SU-DHL-6 (cell line): ENCODE measurements at regions not wholly inside any gene's neighbourhood (a gene's known extent, or its start where the extent isn't known, plus 50 kb on each side); places are given as distances from the start of the nearest gene placed in this dataset.

Source experiments
- H2AFZ ChIP-seq: fragments of 200-600 bp; sonication (generic); 2 replicates; pipeline ENCODE4 v1.6.1; 2014; ENCODE audit warnings: low read depth, mild to moderate bottlenecking, moderate library complexity, mixed read lengths, antibody characterized with exemption, low read length; ENCODE audit not compliant: severe bottlenecking
- H3F3A ChIP-seq: fragments of 200-600 bp; shearing (Covaris generic); 2 replicates; pipeline ENCODE4 v1.6.0; 2016; ENCODE audit warnings: antibody characterized with exemption, mild to moderate bottlenecking; ENCODE audit not compliant: insufficient read depth
- H3K27ac ChIP-seq: fragments of 200-600 bp; sonication (generic); 2 replicates; pipeline ENCODE4 v1.5.1; 2016; ENCODE audit warnings: low read depth, mild to moderate bottlenecking, low read length, moderate library complexity, mixed read lengths
- H3K27me3 ChIP-seq: fragments of 200-600 bp; sonication (generic), shearing (Covaris generic); 2 replicates; pipeline ENCODE4 v1.6.0; 2014; ENCODE audit warnings: mild to moderate bottlenecking, low read length
- H3K36me3 ChIP-seq: fragments of 200-600 bp; sonication (generic); 2 replicates; pipeline ENCODE4 v1.6.1; 2014; ENCODE audit warnings: mild to moderate bottlenecking, low read length, mixed read lengths
- H3K4me2 ChIP-seq: fragments of 300-600, 200-600 bp; shearing (Covaris generic), sonication (generic); 2 replicates; pipeline ENCODE4 v1.6.0; 2014; ENCODE audit warnings: low read length, low read depth, mild to moderate bottlenecking; ENCODE audit not compliant: poor library complexity, severe bottlenecking
- H3K4me3 ChIP-seq: fragments of 200-600 bp; sonication (generic); 2 replicates; pipeline ENCODE4 v1.5.1; 2014; ENCODE audit warnings: antibody characterized with exemption, low read length, mild to moderate bottlenecking, mixed read lengths; ENCODE audit not compliant: insufficient read depth, poor library complexity, severe bottlenecking
- H3K79me2 ChIP-seq: fragments of 200-600 bp; sonication (generic); 2 replicates; pipeline ENCODE4 v1.6.1; 2014; ENCODE audit warnings: mild to moderate bottlenecking, low read length, moderate library complexity; ENCODE audit not compliant: insufficient read depth
- H3K9ac ChIP-seq: fragments of 200-600 bp; sonication (generic); 2 replicates; pipeline ENCODE4 v1.7.0; 2014; ENCODE audit warnings: mild to moderate bottlenecking, low read length
- H3K9me2 ChIP-seq: fragments of 200-600 bp; sonication (generic); replicated peaks from 2 replicates; pipeline ENCODE4 v1.6.1; 2014; ENCODE audit warnings: low read length; ENCODE audit not compliant: insufficient read depth
- H3K9me3 ChIP-seq: fragments of 200-600 bp; sonication (generic); 2 replicates; pipeline ENCODE4 v1.6.1; 2014; ENCODE audit warnings: low read length, mixed read lengths; ENCODE audit not compliant: insufficient read depth
- H4K20me1 ChIP-seq: fragments of 200-600 bp; sonication (generic); 2 replicates; pipeline ENCODE4 v1.6.1; 2014; ENCODE audit warnings: low read depth, mild to moderate bottlenecking, antibody characterized with exemption, low read length, moderate library complexity, mixed read lengths
- EZH2phosphoT487 ChIP-seq: fragments of 200-600 bp; sonication (generic), shearing (Covaris generic); conservative IDR thresholded peaks from 2 replicates; pipeline ENCODE4 v1.6.1; 2018; ENCODE audit warnings: mild to moderate bottlenecking, antibody characterized with exemption, low read length, moderate library complexity, mixed read lengths
- TF ChIP-seq, protein P1 (sequence below): fragments of 200-600 bp; sonication (generic); IDR thresholded peaks from one replicate; pipeline ENCODE4 v1.5.1; 2017; ENCODE audit warnings: antibody characterized with exemption, mild to moderate bottlenecking, low read length, moderate library complexity; ENCODE audit not compliant: insufficient read depth, poor library complexity, severe bottlenecking

DNA sequence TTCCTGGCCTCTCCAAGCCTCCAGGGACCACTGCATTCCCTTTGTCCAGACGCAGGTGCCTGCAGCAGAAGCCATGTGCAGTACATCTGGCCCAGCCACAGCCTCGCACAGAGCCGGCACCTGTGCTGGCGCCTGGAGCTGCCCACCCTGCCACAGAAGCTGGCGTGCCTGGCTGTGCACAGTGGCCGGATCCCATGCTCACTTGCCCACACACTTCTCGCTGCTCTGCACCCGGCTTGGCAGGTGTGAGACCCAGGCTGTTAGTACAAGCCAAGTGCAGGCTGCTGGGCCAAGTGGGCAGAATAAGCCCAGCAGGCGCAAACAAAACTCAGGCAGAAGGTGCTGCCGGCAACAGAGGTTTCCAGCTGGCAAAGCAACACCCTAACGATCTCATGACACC is 124.5 kb upstream of the CCDC150 start:
- no peaks in the 10 kb centered on the region for H3F3A ChIP-seq
- H3K36me3 ChIP-seq, result no peaks in the 10 kb centered on the region
- no peak overlapping the region for H3K27ac ChIP-seq
- H3K9ac ChIP-seq, result no peak overlapping the region
- no peaks in the 10 kb centered on the region for H3K9me2 ChIP-seq
- no peaks in the 10 kb centered on the region for H4K20me1 ChIP-seq
- no peak overlapping the region for H3K4me3 ChIP-seq
- TF ChIP-seq EZH2phosphoT487, result no peak
- TF ChIP-seq, protein P1, sequence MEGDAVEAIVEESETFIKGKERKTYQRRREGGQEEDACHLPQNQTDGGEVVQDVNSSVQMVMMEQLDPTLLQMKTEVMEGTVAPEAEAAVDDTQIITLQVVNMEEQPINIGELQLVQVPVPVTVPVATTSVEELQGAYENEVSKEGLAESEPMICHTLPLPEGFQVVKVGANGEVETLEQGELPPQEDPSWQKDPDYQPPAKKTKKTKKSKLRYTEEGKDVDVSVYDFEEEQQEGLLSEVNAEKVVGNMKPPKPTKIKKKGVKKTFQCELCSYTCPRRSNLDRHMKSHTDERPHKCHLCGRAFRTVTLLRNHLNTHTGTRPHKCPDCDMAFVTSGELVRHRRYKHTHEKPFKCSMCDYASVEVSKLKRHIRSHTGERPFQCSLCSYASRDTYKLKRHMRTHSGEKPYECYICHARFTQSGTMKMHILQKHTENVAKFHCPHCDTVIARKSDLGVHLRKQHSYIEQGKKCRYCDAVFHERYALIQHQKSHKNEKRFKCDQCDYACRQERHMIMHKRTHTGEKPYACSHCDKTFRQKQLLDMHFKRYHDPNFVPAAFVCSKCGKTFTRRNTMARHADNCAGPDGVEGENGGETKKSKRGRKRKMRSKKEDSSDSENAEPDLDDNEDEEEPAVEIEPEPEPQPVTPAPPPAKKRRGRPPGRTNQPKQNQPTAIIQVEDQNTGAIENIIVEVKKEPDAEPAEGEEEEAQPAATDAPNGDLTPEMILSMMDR, result no peak
- no peak overlapping the region for H3K4me2 ChIP-seq
- H2AFZ ChIP-seq, result no peak overlapping the region
- H3K9me3 ChIP-seq, result no peaks in the 10 kb centered on the region
- no peaks in the 10 kb centered on the region for H3K79me2 ChIP-seq
- no peaks in the 10 kb centered on the region for H3K27me3 ChIP-seq

DNA sequence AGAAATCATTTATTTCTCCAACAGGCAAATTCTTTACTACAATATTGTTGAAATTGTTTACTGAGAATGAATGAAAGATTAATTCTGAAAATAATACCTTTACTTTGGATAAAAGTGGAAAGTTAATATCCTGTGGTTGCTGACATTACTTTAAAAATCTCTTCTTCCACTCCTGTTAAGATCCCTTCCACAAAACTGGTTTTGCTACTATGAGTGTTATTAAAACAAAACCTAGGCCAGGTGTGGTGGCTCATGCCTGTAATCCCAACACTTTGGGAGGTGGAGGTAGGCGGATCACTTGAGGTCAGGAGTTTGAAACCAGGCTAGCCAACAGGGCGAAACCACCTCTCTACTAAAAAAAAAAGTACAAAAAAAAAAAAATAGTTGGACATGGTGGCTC is 123.9 kb upstream of the CCDC150 start:
- TF ChIP-seq, protein P1, result no peak
- TF ChIP-seq EZH2phosphoT487, result no peak
- Histone ChIP-seq H3K36me3 (no peaks in the 10 kb centered on the region), H3F3A (no peaks in the 10 kb centered on the region), H3K27ac (no peak overlapping the region), H2AFZ (no peak overlapping the region), H3K27me3 (no peaks in the 10 kb centered on the region), H4K20me1 (no peaks in the 10 kb centered on the region), H3K79me2 (no peaks in the 10 kb centered on the region), H3K4me2 (no peak overlapping the region), H3K4me3 (no peak overlapping the region), H3K9me3 (no peaks in the 10 kb centered on the region), H3K9me2 (no peaks in the 10 kb centered on the region), H3K9ac (no peak overlapping the region)

DNA sequence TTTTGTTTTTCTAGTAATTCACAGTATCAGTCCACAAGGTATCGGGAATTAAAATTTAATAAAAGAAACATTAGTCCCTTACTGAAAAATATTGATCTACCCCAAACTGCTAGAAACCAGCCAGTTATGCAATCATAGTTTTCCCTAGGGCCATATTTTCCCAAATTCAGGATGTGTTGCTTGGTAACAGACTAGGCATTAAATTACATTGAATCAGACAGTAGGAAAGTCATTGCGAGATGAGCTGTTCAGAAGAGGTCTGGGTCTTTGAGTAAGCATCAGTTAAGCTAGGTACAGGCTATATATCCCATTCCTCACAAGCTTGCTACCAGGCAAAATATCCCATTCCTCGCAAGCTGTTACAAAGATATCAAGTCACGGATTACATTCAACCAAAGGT is 123.0 kb upstream of the CCDC150 start:
- Histone ChIP-seq H3K27me3 (no peaks in the 10 kb centered on the region), H3K27ac (no peak overlapping the region)

More for the DNA sequence above, 123.0 kb upstream of the CCDC150 start:
- H2AFZ ChIP-seq, result no peak overlapping the region
- no peak overlapping the region for H3K4me2 ChIP-seq
- H3K9me2 ChIP-seq, result no peaks in the 10 kb centered on the region
- no peak overlapping the region for H3K9ac ChIP-seq
- H3K9me3 ChIP-seq, result no peaks in the 10 kb centered on the region
- H4K20me1 ChIP-seq, result no peaks in the 10 kb centered on the region
- H3K79me2 ChIP-seq, result no peaks in the 10 kb centered on the region
- H3F3A ChIP-seq, result no peaks in the 10 kb centered on the region
- no peak for TF ChIP-seq EZH2phosphoT487
- TF ChIP-seq, protein P1, result no peak
- H3K36me3 ChIP-seq, result no peaks in the 10 kb centered on the region
- no peak overlapping the region for H3K4me3 ChIP-seq
